Vagina (tissue), 2 donors: ENCODE measurements at regions not wholly inside any gene's neighbourhood (a gene's known extent, or its start where the extent isn't known, plus 50 kb on each side); places are given as distances from the start of the nearest gene placed in this dataset.
"Not testable (repeated sequence)": the region's sequence is repeated elsewhere in the genome, so short reads cannot be mapped to it uniquely, and the experiment has no call there.

ENCODE experiments used
- DNase-seq, 2 donors: peaks; one replicate each; pipeline ENCODE4 v3.0.0-alpha.2; 2017; ENCODE audit errors: extremely low spot score in 2 of 2
- H3K27ac ChIP-seq: fragments of 200-600 bp; sonication (generic); one replicate; pipeline ENCODE4 v1.5.1; 2019
- H3K27me3 ChIP-seq: fragments of 200-600 bp; sonication (generic); one replicate; pipeline ENCODE4 v1.5.1; 2019
- H3K36me3 ChIP-seq, 2 donors: fragments of 200-600 bp; sonication (generic); one replicate each; pipeline ENCODE4 v1.5.1; 2017 to 2019
- H3K4me1 ChIP-seq: fragments of 200-600 bp; sonication (generic); one replicate; pipeline ENCODE4 v1.5.1; 2019
- H3K4me3 ChIP-seq, 2 donors: fragments of 200-600 bp; sonication (generic); 1 replicate in 1 of 2; 2 replicates in 1 of 2; pipeline ENCODE4 v1.5.1; 2016 to 2019
- H3K9me3 ChIP-seq: fragments of 200-600 bp; sonication (generic); one replicate; pipeline ENCODE4 v1.5.1; 2019
- CTCF ChIP-seq, 3 experiments: fragments of 450-650 bp in 2 of 3; fragments of 200-600 bp in 1 of 3; sonication (generic) in 1 of 3; IDR thresholded peaks; one replicate each; pipeline ENCODE4 v1.5.1; 2017 to 2019; ENCODE audit warnings: antibody characterized with exemption in 3 of 3, mild to moderate bottlenecking in 2 of 3, moderate library complexity in 2 of 3
- POLR2A ChIP-seq, 2 donors: fragments of 450-650 bp; IDR thresholded peaks; one replicate each; pipeline ENCODE4 v1.6.1; 2017; ENCODE audit warnings: antibody characterized with exemption in 2 of 2, mild to moderate bottlenecking in 2 of 2, moderate library complexity in 2 of 2
- POLR2AphosphoS5 ChIP-seq, 2 donors: sonication (generic); formaldehyde crosslinking; IDR thresholded peaks; one replicate each; pipeline ENCODE4 v1.9.0; 2017; ENCODE audit warnings: antibody characterized with exemption in 2 of 2, mild to moderate bottlenecking in 2 of 2, low read depth in 1 of 2; ENCODE audit not compliant: insufficient read depth in 1 of 2
- intact Hi-C: fragments of 100-400 bp; cut with DNase I; formaldehyde crosslinking; loops from one replicate; pipeline ENCODE4 v1.15.1; 2023

GRCh38 chr6:133779916-133780695 is 108.8 kb upstream of the TCF21 start:
- intact Hi-C loops: no loop called here
- H3K27ac ChIP-seq: no peak overlapping the region
- H3K36me3 ChIP-seq: no peaks in the 10 kb centered on the region
- peaks cover 6% of the 10 kb centered on the region for H3K4me1 ChIP-seq
- H3K27me3 ChIP-seq: no peaks in the 10 kb centered on the region
- no peak overlapping the region for H3K4me3 ChIP-seq
- no peaks in the 10 kb centered on the region for H3K9me3 ChIP-seq
- TF ChIP-seq CTCF (IDR thresholded peaks at IDR 0.05) (no peak), POLR2AphosphoS5 (IDR thresholded peaks at IDR 0.05; ENCODE audit: insufficient read depth in 1 of 2, low read depth in 1 of 2) (no peak), POLR2A (IDR thresholded peaks at IDR 0.05) (no peak)
- DNase-seq: no peak

GRCh38 chr6:133786016-133786415 is 102.9 kb upstream of the TCF21 start:
- intact Hi-C loops: no loop called here
- Histone ChIP-seq H3K27me3 (no peaks in the 10 kb centered on the region), H3K4me3 (no peak overlapping the region), H3K4me1 (no peaks in the 10 kb centered on the region), H3K9me3 (no peaks in the 10 kb centered on the region), H3K27ac (no peak overlapping the region), H3K36me3 (no peaks in the 10 kb centered on the region)
- no peak for DNase-seq
- TF ChIP-seq POLR2A (IDR thresholded peaks at IDR 0.05) (no peak), POLR2AphosphoS5 (IDR thresholded peaks at IDR 0.05; ENCODE audit: insufficient read depth in 1 of 2, low read depth in 1 of 2) (no peak), CTCF (IDR thresholded peaks at IDR 0.05) (no peak)

GRCh38 chr6:133787122-133787521 is 101.8 kb upstream of the TCF21 start:
- Histone ChIP-seq H3K4me3 (no peak overlapping the region), H3K27ac (no peak overlapping the region), H3K4me1 (no peaks in the 10 kb centered on the region), H3K36me3 (no peaks in the 10 kb centered on the region), H3K9me3 (no peaks in the 10 kb centered on the region), H3K27me3 (no peaks in the 10 kb centered on the region)
- intact Hi-C loops: no loop called here
- DNase-seq: no peak
- TF ChIP-seq CTCF (IDR thresholded peaks at IDR 0.05) (no peak), POLR2AphosphoS5 (IDR thresholded peaks at IDR 0.05; ENCODE audit: insufficient read depth in 1 of 2, low read depth in 1 of 2) (no peak), POLR2A (IDR thresholded peaks at IDR 0.05) (no peak)

GRCh38 chr6:133787859-133788505 is 100.9 kb upstream of the TCF21 start:
- no peak overlapping the region for H3K4me3 ChIP-seq
- no peaks in the 10 kb centered on the region for H3K9me3 ChIP-seq
- H3K4me1 ChIP-seq: no peaks in the 10 kb centered on the region
- no peaks in the 10 kb centered on the region for H3K27me3 ChIP-seq
- intact Hi-C loops: no loop called here
- no peak for TF ChIP-seq POLR2AphosphoS5 (IDR thresholded peaks at IDR 0.05; ENCODE audit: insufficient read depth in 1 of 2, low read depth in 1 of 2)
- no peak for TF ChIP-seq POLR2A (IDR thresholded peaks at IDR 0.05)
- TF ChIP-seq CTCF (IDR thresholded peaks at IDR 0.05): no peak
- H3K27ac ChIP-seq: no peak overlapping the region
- no peaks in the 10 kb centered on the region for H3K36me3 ChIP-seq
- no peak for DNase-seq

GRCh38 chr6:133788556-133788955 is 100.4 kb upstream of the TCF21 start:
- no peaks in the 10 kb centered on the region for H3K27me3 ChIP-seq
- no peak for DNase-seq
- H3K27ac ChIP-seq: no peak overlapping the region
- no peak for TF ChIP-seq POLR2A (IDR thresholded peaks at IDR 0.05)
- no peak for TF ChIP-seq CTCF (IDR thresholded peaks at IDR 0.05)
- no peak for TF ChIP-seq POLR2AphosphoS5 (IDR thresholded peaks at IDR 0.05; ENCODE audit: insufficient read depth in 1 of 2, low read depth in 1 of 2)
- H3K9me3 ChIP-seq: no peaks in the 10 kb centered on the region
- no peak overlapping the region for H3K4me3 ChIP-seq
- intact Hi-C loops: no loop called here
- no peaks in the 10 kb centered on the region for H3K4me1 ChIP-seq
- no peaks in the 10 kb centered on the region for H3K36me3 ChIP-seq

GRCh38 chr6:133789449-133789848 is 99.5 kb upstream of the TCF21 start:
- intact Hi-C loops: not testable (repeated sequence)

GRCh38 chr6:133790756-133791155 is 98.2 kb upstream of the TCF21 start:
- H3K4me3 ChIP-seq, H3K36me3 ChIP-seq, DNase-seq, H3K4me1 ChIP-seq, intact Hi-C loops, H3K27me3 ChIP-seq, H3K9me3 ChIP-seq, H3K27ac ChIP-seq: not testable (repeated sequence)

More at GRCh38 chr6:133789449-133789848, 99.5 kb upstream of the TCF21 start:
- not testable (repeated sequence) for H3K9me3 ChIP-seq, H3K36me3 ChIP-seq, H3K4me1 ChIP-seq, H3K27me3 ChIP-seq, H3K27ac ChIP-seq, DNase-seq, H3K4me3 ChIP-seq
